H1 (cell line): ENCODE measurements at regions not wholly inside any gene's neighbourhood (a gene's known extent, or its start where the extent isn't known, plus 50 kb on each side); places are given as distances from the start of the nearest gene placed in this dataset.

ENCODE experiments used
- BRCA1 ChIP-seq: IDR thresholded peaks from 2 replicates; pipeline ENCODE4 v1.6.1; 2012; ENCODE audit warnings: low read depth, low read length, improper control_type of control experiment
- EZH2 ChIP-seq: fragments of 200-600 bp; sonication (generic); IDR thresholded peaks from 2 replicates; pipeline ENCODE4 v1.7.1; 2012; ENCODE audit warnings: low read depth, mild to moderate bottlenecking, moderate library complexity, low read length, inconsistent platforms; ENCODE audit not compliant: severe bottlenecking
- GABPA ChIP-seq: IDR thresholded peaks from 2 replicates; pipeline ENCODE4 v1.6.1; 2011; ENCODE audit warnings: mild to moderate bottlenecking, low read length, moderate library complexity, borderline replicate concordance; ENCODE audit not compliant: insufficient read depth
- GTF2F1 ChIP-seq: IDR thresholded peaks from 2 replicates; pipeline ENCODE4 v1.6.1; 2012; ENCODE audit warnings: low read depth, low read length, improper control_type of control experiment, borderline replicate concordance
- POLR2A ChIP-seq, 2 experiments: IDR thresholded peaks; 1 replicate in 1 of 2; 2 replicates in 1 of 2; pipeline ENCODE4 v1.6.1; 2011; ENCODE audit warnings: low read depth in 2 of 2, low read length in 2 of 2, mild to moderate bottlenecking in 2 of 2; ENCODE audit errors: control extremely low read depth in 1 of 2
- RXRA ChIP-seq: IDR thresholded peaks from 2 replicates; pipeline ENCODE4 v1.6.1; 2011; ENCODE audit warnings: low read depth, mild to moderate bottlenecking, low read length, moderate library complexity; ENCODE audit not compliant: insufficient read depth
- SP2 ChIP-seq: IDR thresholded peaks from 2 replicates; pipeline ENCODE4 v1.6.1; 2012; ENCODE audit warnings: mild to moderate bottlenecking, low read length, inconsistent platforms
- SRF ChIP-seq: IDR thresholded peaks from 2 replicates; pipeline ENCODE4 v1.6.1; 2011; ENCODE audit warnings: mild to moderate bottlenecking, low read depth, low read length, moderate library complexity
- TAF1 ChIP-seq: IDR thresholded peaks from 2 replicates; pipeline ENCODE4 v1.6.1; 2011; ENCODE audit warnings: mild to moderate bottlenecking, low read depth, low read length
- YY1 ChIP-seq: IDR thresholded peaks from 2 replicates; pipeline ENCODE4 v1.6.1; 2011; ENCODE audit warnings: low read depth, mild to moderate bottlenecking, low read length
- TF ChIP-seq, protein P1 (sequence below): IDR thresholded peaks from 2 replicates; pipeline ENCODE4 v1.6.1; 2012; ENCODE audit warnings: inconsistent platforms
- TF ChIP-seq, protein P2 (sequence below), 3 experiments: IDR thresholded peaks; 1 replicate in 2 of 3; 2 replicates in 1 of 3; pipeline versions ENCODE4 v1.5.1 to v1.6.1; 2011; ENCODE audit warnings: low read length in 3 of 3, mild to moderate bottlenecking in 3 of 3, inconsistent platforms in 2 of 3, low read depth in 1 of 3, moderate library complexity in 1 of 3; ENCODE audit not compliant: insufficient read depth in 1 of 3; ENCODE audit errors: control extremely low read depth in 1 of 3
- TF ChIP-seq, protein P3 (sequence below): IDR thresholded peaks from 2 replicates; pipeline ENCODE4 v1.6.1; 2012; ENCODE audit warnings: inconsistent platforms

DNA sequence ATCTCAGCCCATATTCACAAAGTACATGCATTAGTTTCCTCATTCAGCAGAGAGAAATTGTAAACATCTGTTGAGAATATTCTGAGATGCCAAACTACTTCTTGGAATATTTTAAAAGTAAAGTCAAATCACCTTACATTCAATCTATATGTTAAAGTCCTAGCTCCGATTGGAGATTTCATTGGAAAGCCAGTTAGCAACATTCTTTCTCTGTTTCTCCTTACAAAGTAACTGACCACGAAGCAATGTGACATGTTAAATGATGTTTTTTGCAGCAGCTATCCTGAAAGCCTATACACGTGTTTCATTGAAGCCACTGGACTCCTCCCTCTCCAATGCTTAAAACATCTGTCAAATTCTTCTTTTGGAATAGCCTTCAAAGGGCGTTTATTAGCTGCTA lies 379.1 kb upstream of the CCNH start:
- TF ChIP-seq, protein P1, sequence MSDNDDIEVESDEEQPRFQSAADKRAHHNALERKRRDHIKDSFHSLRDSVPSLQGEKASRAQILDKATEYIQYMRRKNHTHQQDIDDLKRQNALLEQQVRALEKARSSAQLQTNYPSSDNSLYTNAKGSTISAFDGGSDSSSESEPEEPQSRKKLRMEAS: no peak
- TF ChIP-seq YY1 (no peak), SRF (no peak), RXRA (no peak), TAF1 (no peak), GABPA (no peak), GTF2F1 (no peak), EZH2 (no peak), BRCA1 (no peak), POLR2A (IDR thresholded peaks at IDR 0.05; ENCODE audit: control extremely low read depth in 1 of 2, low read depth in 2 of 2, low read length in 2 of 2) (no peak), SP2 (no peak)
- TF ChIP-seq, protein P2, sequence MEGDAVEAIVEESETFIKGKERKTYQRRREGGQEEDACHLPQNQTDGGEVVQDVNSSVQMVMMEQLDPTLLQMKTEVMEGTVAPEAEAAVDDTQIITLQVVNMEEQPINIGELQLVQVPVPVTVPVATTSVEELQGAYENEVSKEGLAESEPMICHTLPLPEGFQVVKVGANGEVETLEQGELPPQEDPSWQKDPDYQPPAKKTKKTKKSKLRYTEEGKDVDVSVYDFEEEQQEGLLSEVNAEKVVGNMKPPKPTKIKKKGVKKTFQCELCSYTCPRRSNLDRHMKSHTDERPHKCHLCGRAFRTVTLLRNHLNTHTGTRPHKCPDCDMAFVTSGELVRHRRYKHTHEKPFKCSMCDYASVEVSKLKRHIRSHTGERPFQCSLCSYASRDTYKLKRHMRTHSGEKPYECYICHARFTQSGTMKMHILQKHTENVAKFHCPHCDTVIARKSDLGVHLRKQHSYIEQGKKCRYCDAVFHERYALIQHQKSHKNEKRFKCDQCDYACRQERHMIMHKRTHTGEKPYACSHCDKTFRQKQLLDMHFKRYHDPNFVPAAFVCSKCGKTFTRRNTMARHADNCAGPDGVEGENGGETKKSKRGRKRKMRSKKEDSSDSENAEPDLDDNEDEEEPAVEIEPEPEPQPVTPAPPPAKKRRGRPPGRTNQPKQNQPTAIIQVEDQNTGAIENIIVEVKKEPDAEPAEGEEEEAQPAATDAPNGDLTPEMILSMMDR (IDR thresholded peaks at IDR 0.05; ENCODE audit: control extremely low read depth in 1 of 3, insufficient read depth in 1 of 3, low read depth in 1 of 3, low read length in 3 of 3): no peak
- TF ChIP-seq, protein P3, sequence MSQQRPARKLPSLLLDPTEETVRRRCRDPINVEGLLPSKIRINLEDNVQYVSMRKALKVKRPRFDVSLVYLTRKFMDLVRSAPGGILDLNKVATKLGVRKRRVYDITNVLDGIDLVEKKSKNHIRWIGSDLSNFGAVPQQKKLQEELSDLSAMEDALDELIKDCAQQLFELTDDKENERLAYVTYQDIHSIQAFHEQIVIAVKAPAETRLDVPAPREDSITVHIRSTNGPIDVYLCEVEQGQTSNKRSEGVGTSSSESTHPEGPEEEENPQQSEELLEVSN: no peak
